ENCODE measurements at regions not wholly inside any gene's neighbourhood (a gene's known extent, or its start where the extent isn't known, plus 50 kb on each side); places are given as distances from the start of the nearest gene placed in this dataset.
"Not testable (repeated sequence)": the region's sequence is repeated elsewhere in the genome, so short reads cannot be mapped to it uniquely, and the experiment has no call there.

DNA sequence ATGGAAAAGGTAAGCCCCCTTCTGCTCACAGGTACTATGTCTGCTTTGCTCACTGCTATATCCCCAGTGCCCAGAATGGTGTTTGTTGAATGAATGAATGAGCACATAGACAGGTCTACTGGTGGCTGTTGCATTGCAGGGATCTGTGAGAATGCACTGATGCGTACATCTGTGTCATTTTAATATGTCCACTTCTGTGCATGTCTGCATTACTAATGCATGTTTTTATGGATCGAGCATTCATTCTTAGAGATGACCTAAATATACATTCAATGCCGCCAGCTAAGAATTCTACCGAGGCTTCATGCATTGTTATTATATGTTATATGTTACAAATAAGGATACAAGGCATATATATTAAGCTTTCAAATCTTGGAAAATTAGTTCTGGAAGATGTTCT lies 73.8 kb downstream of the SPRING1 start:
- 88 to 89% methylated on average over 3 to 4 of the region's 4 CpGs for WGBS, 2 donors (ENCODE audit: low coverage in 1 of 2)
- in situ Hi-C loops (cut with MboI; ENCODE audit: low pct_ligation_motif_present in 1 of 4, low pct_unique_long_range_greater_than_20kb in 1 of 4, low sequenced_read_pairs in 3 of 4) = no loop called here
- Histone ChIP-seq H3K36me3 (no peaks in the 10 kb centered on the region), H3K27ac (no peak overlapping the region), H3K4me3 (no peak overlapping the region), H3K9me3 (no peaks in the 10 kb centered on the region), H3K27me3 (no peaks in the 10 kb centered on the region), H3K4me1 (peaks cover 0 to 15% (median 10%) of the 10 kb centered on the region in 4 donors)
- intact Hi-C loops (cut with DNase I; ENCODE audit: low total_unique reads) = loop anchor here (5.0 kb wide), 1 partner anchor 1648 kb away; no protein-coding TSS in a partner anchor
- no peak for DNase-seq
- TF ChIP-seq, protein P1, sequence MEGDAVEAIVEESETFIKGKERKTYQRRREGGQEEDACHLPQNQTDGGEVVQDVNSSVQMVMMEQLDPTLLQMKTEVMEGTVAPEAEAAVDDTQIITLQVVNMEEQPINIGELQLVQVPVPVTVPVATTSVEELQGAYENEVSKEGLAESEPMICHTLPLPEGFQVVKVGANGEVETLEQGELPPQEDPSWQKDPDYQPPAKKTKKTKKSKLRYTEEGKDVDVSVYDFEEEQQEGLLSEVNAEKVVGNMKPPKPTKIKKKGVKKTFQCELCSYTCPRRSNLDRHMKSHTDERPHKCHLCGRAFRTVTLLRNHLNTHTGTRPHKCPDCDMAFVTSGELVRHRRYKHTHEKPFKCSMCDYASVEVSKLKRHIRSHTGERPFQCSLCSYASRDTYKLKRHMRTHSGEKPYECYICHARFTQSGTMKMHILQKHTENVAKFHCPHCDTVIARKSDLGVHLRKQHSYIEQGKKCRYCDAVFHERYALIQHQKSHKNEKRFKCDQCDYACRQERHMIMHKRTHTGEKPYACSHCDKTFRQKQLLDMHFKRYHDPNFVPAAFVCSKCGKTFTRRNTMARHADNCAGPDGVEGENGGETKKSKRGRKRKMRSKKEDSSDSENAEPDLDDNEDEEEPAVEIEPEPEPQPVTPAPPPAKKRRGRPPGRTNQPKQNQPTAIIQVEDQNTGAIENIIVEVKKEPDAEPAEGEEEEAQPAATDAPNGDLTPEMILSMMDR (IDR thresholded peaks at IDR 0.05) = no peak
- no peak for TF ChIP-seq POLR2A (IDR thresholded peaks at IDR 0.05)
- TF ChIP-seq EP300 (IDR thresholded peaks at IDR 0.05; ENCODE audit: low read depth) = no peak
- TF ChIP-seq POLR2AphosphoS5 (IDR thresholded peaks at IDR 0.05) = no peak

DNA sequence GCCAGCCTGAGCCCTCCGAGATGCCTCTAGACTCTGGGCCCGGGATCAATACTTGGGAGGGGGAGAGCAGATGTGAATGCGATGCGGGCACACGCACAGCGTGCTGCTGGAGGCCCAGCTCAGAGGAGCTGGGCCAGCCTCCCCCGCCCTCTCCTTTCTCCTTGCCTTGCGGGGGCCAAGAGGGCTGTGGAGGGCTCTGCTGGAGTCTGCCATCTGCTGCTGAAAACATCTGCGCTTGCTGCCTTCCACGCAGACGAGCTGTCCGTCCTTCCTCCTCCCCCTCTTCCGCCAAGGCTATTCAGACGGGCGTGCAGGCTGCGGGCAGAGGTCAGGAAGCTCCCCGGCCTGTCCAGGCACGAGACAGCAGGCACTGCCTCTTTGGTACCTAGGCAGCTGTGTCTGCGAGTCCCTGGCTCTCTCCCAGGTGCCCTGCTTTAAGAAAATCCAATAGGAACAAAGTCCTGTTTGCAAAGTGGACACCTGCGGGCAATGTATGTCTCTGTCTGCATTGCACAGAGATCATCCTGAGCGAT lies 75.2 kb downstream of the SPRING1 start:
- Histone ChIP-seq H3K4me1 (peaks cover 0 to 25% (median 22%) of the 10 kb centered on the region in 4 donors), H3K36me3 (no peaks in the 10 kb centered on the region), H3K27me3 (no peaks in the 10 kb centered on the region), H3K4me3 (no peak overlapping the region), H3K9me3 (no peaks in the 10 kb centered on the region), H3K27ac (peak overlapping the region in 1 of 4 donors; percentile 13)
- DNase-seq = peak; percentile 28
- WGBS, 2 donors (ENCODE audit: low coverage in 1 of 2) = 31 to 52% methylated on average over 3 to 21 of the region's 21 CpGs
- TF ChIP-seq, protein P1 (IDR thresholded peaks at IDR 0.05) = no peak
- TF ChIP-seq EP300 (IDR thresholded peaks at IDR 0.05; ENCODE audit: low read depth) (no peak), POLR2AphosphoS5 (IDR thresholded peaks at IDR 0.05) (no peak), POLR2A (IDR thresholded peaks at IDR 0.05) (no peak)
- intact Hi-C loops (cut with DNase I; ENCODE audit: low total_unique reads) (loop anchor here (5.0 kb wide), 1 partner anchor 1650 kb away; no protein-coding TSS in a partner anchor), in situ Hi-C loops (cut with MboI; ENCODE audit: low pct_ligation_motif_present in 1 of 4, low pct_unique_long_range_greater_than_20kb in 1 of 4, low sequenced_read_pairs in 3 of 4) (no loop called here)

DNA sequence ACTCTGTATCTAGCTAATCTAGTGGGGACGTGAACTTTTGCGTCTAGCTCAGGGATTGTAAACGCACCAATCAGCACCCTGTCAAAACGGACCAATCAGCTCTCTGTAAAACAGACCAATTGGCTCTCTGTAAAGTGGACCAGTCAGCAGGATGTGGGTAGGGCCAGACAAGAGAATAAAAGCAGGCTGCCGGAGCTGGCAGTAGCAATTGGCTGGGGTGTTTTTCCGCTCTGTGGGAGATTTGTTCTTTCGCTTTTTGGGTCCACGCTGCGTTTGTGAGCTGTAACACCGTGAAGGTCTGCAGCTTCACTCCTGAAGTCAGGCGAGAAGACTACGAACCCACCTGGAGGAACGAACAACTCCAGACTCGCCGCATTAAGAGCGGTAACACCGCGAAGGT lies 76.5 kb downstream of the SPRING1 start:
- intact Hi-C loops (cut with DNase I; ENCODE audit: low total_unique reads) (loop anchor here (5.0 kb wide), 1 partner anchor 1651 kb away; no protein-coding TSS in a partner anchor), in situ Hi-C loops (cut with MboI; ENCODE audit: low pct_ligation_motif_present in 1 of 4, low pct_unique_long_range_greater_than_20kb in 1 of 4, low sequenced_read_pairs in 3 of 4) (no loop called here)
- no peak for TF ChIP-seq POLR2AphosphoS5 (IDR thresholded peaks at IDR 0.05)
- no peak for TF ChIP-seq POLR2A (IDR thresholded peaks at IDR 0.05)
- TF ChIP-seq EP300 (IDR thresholded peaks at IDR 0.05; ENCODE audit: low read depth) = no peak
- TF ChIP-seq, protein P1 (IDR thresholded peaks at IDR 0.05) = no peak
- no peaks in the 10 kb centered on the region for H3K9me3 ChIP-seq
- WGBS, 2 donors (ENCODE audit: low coverage in 1 of 2) = 98 to 100% methylated on average over 8 to 18 of the region's 18 CpGs
- no peak overlapping the region for H3K27ac ChIP-seq
- peaks cover 0 to 25% (median 22%) of the 10 kb centered on the region in 4 donors for H3K4me1 ChIP-seq
- no peaks in the 10 kb centered on the region for H3K36me3 ChIP-seq
- no peak overlapping the region for H3K4me3 ChIP-seq
- no peak for DNase-seq
- no peaks in the 10 kb centered on the region for H3K27me3 ChIP-seq

DNA sequence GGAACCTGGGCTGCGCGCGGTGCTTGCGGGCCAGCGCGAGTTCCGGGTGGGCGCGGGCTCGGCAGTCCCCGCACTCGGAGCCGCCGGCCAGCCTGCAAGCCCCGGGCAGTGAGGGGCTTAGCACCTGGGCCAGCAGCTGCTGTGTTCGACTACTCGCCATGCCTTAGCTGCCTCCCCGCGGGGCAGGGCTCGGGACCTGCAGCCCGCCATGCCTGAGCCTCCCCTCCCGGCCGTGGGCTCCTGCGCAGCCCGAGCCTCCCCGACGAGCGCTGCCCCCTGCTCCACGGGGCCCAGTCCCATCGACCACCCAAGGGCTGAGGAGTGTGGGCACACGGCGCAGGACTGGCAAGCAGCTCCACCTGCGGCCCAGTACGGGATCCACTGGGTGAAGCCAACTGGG lies 77.1 kb downstream of the SPRING1 start:
- H3K4me3 ChIP-seq; DNase-seq; in situ Hi-C loops (cut with MboI; ENCODE audit: low pct_ligation_motif_present in 1 of 4, low pct_unique_long_range_greater_than_20kb in 1 of 4, low sequenced_read_pairs in 3 of 4); H3K27me3 ChIP-seq; H3K36me3 ChIP-seq; H3K27ac ChIP-seq; H3K9me3 ChIP-seq: not testable (repeated sequence)
- intact Hi-C loops (cut with DNase I; ENCODE audit: low total_unique reads) = loop anchor here (5.0 kb wide), 1 partner anchor 1652 kb away; no protein-coding TSS in a partner anchor
- 92% methylated on average over 33 of the region's 34 CpGs; no CpG with 5 or more reads in 1 of the 2 donors for WGBS, 2 donors (ENCODE audit: low coverage in 1 of 2)
- H3K4me1 ChIP-seq = peaks cover 0 to 25% (median 22%) of the 10 kb centered on the region in 4 donors
